ENCODE measurements at regions not wholly inside any gene's neighbourhood (a gene's known extent, or its start where the extent isn't known, plus 50 kb on each side); places are given as distances from the start of the nearest gene placed in this dataset.

DNA sequence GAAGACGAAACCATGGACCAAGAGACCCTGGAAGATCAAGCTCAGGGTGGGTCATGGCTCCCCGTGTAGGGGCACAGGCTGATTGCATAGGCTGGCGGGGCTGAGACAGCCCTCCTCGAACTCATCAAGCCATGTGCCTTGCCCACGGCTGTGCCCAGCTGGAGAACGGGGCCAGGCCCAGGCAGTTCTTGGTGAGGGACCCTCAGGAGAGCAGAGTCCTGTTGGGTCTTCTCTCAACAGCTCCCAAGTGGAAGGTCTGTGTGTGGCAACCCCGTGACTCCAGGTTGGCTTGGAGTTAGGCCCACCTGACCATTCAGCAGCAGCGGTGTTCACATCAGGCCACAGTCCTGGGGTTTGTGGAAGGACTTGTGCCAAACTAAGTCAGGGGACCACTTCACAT, 276.5 kb downstream of the QKI start:
- no peak overlapping the region for H3K4me2 ChIP-seq (ENCODE audit: low read depth, low read length, poor library complexity, severe bottlenecking)

DNA sequence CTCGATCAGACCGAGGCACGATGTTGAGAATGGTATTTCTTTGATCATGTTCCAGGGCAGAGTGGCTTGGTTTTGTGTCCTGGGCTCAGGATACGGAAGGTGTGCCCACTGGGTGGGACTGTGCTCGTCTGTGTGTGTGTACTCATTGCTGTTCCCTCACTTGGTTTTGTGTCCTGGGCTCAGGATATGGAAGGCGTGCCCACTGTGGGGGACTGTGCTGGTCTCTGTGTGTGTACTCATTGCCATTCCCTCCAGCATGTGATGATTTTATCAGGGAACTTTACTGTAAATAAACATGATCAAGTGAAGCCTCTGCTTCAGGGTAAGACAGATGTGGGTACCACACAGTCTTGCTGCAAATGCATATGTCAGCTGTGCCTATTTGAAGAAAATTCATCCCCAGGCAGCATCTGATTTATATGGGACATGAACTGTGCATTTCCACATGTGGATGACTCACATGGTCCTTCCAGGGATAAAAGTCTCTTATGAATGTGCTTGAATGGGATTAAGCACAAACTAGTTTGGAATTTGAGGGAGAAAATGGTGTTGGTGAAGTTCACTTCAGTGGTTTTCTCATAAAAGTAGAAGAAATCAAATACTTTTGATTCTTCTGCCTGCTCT, 274.3 kb downstream of the QKI start:
- Histone ChIP-seq H3K9me3 (ENCODE audit: insufficient read depth, low read depth, low read length) (no peaks in the 10 kb centered on the region; the same call in 1 of the 2 replicates), H3K27me3 (ENCODE audit: insufficient read depth, low read length, poor library complexity, severe bottlenecking) (no peaks in the 10 kb centered on the region), H3K4me3 (ENCODE audit: low read length, poor library complexity, severe bottlenecking) (no peak overlapping the region), H3K9me2 (replicated peaks; ENCODE audit: low read depth, low read length) (no peaks in the 10 kb centered on the region), H3K9ac (ENCODE audit: low read depth, low read length, poor library complexity, severe bottlenecking) (no peak overlapping the region), H3K4me2 (ENCODE audit: low read depth, low read length, poor library complexity, severe bottlenecking) (no peak overlapping the region), H3K79me2 (ENCODE audit: insufficient read depth, low read length) (no peaks in the 10 kb centered on the region), H3K4me1 (ENCODE audit: insufficient read depth, low read length, poor library complexity, severe bottlenecking) (no peaks in the 10 kb centered on the region), H4K20me1 (ENCODE audit: insufficient read depth, low read length, poor library complexity, severe bottlenecking) (no peaks in the 10 kb centered on the region), H2AFZ (ENCODE audit: low read length) (no peak overlapping the region), H3F3A (ENCODE audit: low read depth) (no peaks in the 10 kb centered on the region), H3K36me3 (ENCODE audit: insufficient read depth, low read length) (no peaks in the 10 kb centered on the region)
- TF ChIP-seq, protein P1, sequence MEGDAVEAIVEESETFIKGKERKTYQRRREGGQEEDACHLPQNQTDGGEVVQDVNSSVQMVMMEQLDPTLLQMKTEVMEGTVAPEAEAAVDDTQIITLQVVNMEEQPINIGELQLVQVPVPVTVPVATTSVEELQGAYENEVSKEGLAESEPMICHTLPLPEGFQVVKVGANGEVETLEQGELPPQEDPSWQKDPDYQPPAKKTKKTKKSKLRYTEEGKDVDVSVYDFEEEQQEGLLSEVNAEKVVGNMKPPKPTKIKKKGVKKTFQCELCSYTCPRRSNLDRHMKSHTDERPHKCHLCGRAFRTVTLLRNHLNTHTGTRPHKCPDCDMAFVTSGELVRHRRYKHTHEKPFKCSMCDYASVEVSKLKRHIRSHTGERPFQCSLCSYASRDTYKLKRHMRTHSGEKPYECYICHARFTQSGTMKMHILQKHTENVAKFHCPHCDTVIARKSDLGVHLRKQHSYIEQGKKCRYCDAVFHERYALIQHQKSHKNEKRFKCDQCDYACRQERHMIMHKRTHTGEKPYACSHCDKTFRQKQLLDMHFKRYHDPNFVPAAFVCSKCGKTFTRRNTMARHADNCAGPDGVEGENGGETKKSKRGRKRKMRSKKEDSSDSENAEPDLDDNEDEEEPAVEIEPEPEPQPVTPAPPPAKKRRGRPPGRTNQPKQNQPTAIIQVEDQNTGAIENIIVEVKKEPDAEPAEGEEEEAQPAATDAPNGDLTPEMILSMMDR (conservative IDR thresholded peaks at IDR 0.05; ENCODE audit: low read length), result no peak

More for the DNA sequence above, 276.5 kb downstream of the QKI start:
- Histone ChIP-seq H3F3A (ENCODE audit: low read depth) (no peaks in the 10 kb centered on the region), H3K27me3 (ENCODE audit: insufficient read depth, low read length, poor library complexity, severe bottlenecking) (no peaks in the 10 kb centered on the region), H3K9me3 (ENCODE audit: insufficient read depth, low read depth, low read length) (no peaks in the 10 kb centered on the region), H2AFZ (ENCODE audit: low read length) (no peak overlapping the region), H3K4me1 (ENCODE audit: insufficient read depth, low read length, poor library complexity, severe bottlenecking) (no peaks in the 10 kb centered on the region), H3K9me2 (replicated peaks; ENCODE audit: low read depth, low read length) (no peaks in the 10 kb centered on the region), H3K36me3 (ENCODE audit: insufficient read depth, low read length) (no peaks in the 10 kb centered on the region), H3K9ac (ENCODE audit: low read depth, low read length, poor library complexity, severe bottlenecking) (no peak overlapping the region), H4K20me1 (ENCODE audit: insufficient read depth, low read length, poor library complexity, severe bottlenecking) (no peaks in the 10 kb centered on the region), H3K4me3 (ENCODE audit: low read length, poor library complexity, severe bottlenecking) (no peak overlapping the region), H3K79me2 (ENCODE audit: insufficient read depth, low read length) (no peaks in the 10 kb centered on the region)
- TF ChIP-seq EZH2phosphoT487 (IDR thresholded peaks at IDR 0.05; ENCODE audit: borderline replicate concordance), result no peak
- TF ChIP-seq, protein P1 (conservative IDR thresholded peaks at IDR 0.05; ENCODE audit: low read length), result no peak

DNA sequence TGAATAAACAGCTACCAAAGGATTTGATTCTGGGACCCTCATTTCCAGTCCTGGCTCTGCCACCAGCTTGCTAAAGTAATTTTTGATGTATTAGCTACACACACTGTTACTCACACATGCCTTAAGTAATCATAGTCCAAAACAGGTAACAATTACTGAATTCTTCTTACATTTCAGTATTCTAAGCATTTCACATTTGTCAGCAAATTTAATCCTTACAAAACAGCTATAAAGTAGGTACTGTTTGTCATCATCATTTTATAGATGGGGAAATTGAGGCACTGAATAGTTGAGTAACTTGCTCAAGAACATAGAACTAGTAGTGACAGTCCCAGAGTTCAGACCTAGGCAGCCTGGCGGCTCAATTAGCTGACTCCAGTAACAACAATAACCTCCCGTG, 272.6 kb downstream of the QKI start:
- H3K4me3 ChIP-seq (ENCODE audit: low read length, poor library complexity, severe bottlenecking), result no peak overlapping the region
- TF ChIP-seq, protein P1 (conservative IDR thresholded peaks at IDR 0.05; ENCODE audit: low read length), result no peak
- TF ChIP-seq EZH2phosphoT487 (IDR thresholded peaks at IDR 0.05; ENCODE audit: borderline replicate concordance), result no peak
- no peak overlapping the region for H2AFZ ChIP-seq (ENCODE audit: low read length)
- H3F3A ChIP-seq (ENCODE audit: low read depth), result no peaks in the 10 kb centered on the region
- no peaks in the 10 kb centered on the region for H3K4me1 ChIP-seq (ENCODE audit: insufficient read depth, low read length, poor library complexity, severe bottlenecking)
- H4K20me1 ChIP-seq (ENCODE audit: insufficient read depth, low read length, poor library complexity, severe bottlenecking), result no peaks in the 10 kb centered on the region
- no peaks in the 10 kb centered on the region; the same call in 1 of the 2 replicates for H3K9me3 ChIP-seq (ENCODE audit: insufficient read depth, low read depth, low read length)
- no peaks in the 10 kb centered on the region for H3K9me2 ChIP-seq (replicated peaks; ENCODE audit: low read depth, low read length)
- no peaks in the 10 kb centered on the region for H3K79me2 ChIP-seq (ENCODE audit: insufficient read depth, low read length)
- H3K27me3 ChIP-seq (ENCODE audit: insufficient read depth, low read length, poor library complexity, severe bottlenecking), result no peaks in the 10 kb centered on the region
- no peak overlapping the region for H3K9ac ChIP-seq (ENCODE audit: low read depth, low read length, poor library complexity, severe bottlenecking)
- no peaks in the 10 kb centered on the region for H3K36me3 ChIP-seq (ENCODE audit: insufficient read depth, low read length)
- no peak overlapping the region for H3K4me2 ChIP-seq (ENCODE audit: low read depth, low read length, poor library complexity, severe bottlenecking)
